Neuronal stem cell (in vitro differentiated cells): ENCODE measurements at regions not wholly inside any gene's neighbourhood (a gene's known extent, or its start where the extent isn't known, plus 50 kb on each side); places are given as distances from the start of the nearest gene placed in this dataset.

ENCODE experiments used
- DNase-seq: peaks from one replicate; pipeline ENCODE4 v3.0.0-alpha.2; 2013; ENCODE audit warnings: low spot score
- H2AFZ ChIP-seq: one replicate; pipeline ENCODE4 v1.6.1; 2013; ENCODE audit warnings: mild to moderate bottlenecking, low read length, inconsistent platforms
- H2AK5ac ChIP-seq: 2 replicates; pipeline ENCODE4 v1.6.1; 2013; ENCODE audit warnings: low read depth, mild to moderate bottlenecking, inconsistent platforms, low read length, moderate library complexity, mixed read lengths
- H2BK120ac ChIP-seq: 2 replicates; pipeline ENCODE4 v1.6.1; 2013; ENCODE audit warnings: low read depth, mild to moderate bottlenecking, inconsistent platforms, low read length, moderate library complexity, mixed read lengths
- H2BK12ac ChIP-seq: one replicate; pipeline ENCODE4 v1.6.1; 2013; ENCODE audit warnings: low read length, inconsistent platforms
- H2BK15ac ChIP-seq: 2 replicates; pipeline ENCODE4 v1.6.1; 2013; ENCODE audit warnings: mild to moderate bottlenecking, low read length, inconsistent platforms, mixed read lengths
- H2BK5ac ChIP-seq: one replicate; pipeline ENCODE4 v1.6.1; 2013; ENCODE audit warnings: inconsistent platforms, mild to moderate bottlenecking, low read length, moderate library complexity
- H3K14ac ChIP-seq: one replicate; pipeline ENCODE4 v1.6.1; 2013; ENCODE audit warnings: low read length, inconsistent platforms
- H3K18ac ChIP-seq: 2 replicates; pipeline ENCODE4 v1.6.1; 2013; ENCODE audit warnings: low read length, inconsistent platforms
- H3K23ac ChIP-seq: 2 replicates; pipeline ENCODE4 v1.6.1; 2013; ENCODE audit warnings: low read depth, mild to moderate bottlenecking, mixed read lengths, low read length, inconsistent platforms; ENCODE audit not compliant: poor library complexity
- H3K27ac ChIP-seq: replicated peaks from 3 replicates; pipeline ENCODE4 v1.5.1; 2013; ENCODE audit warnings: low read length, inconsistent platforms
- H3K27me3 ChIP-seq, 3 experiments: 2 replicates each; pipeline ENCODE4 v1.6.1; 2013; ENCODE audit warnings: low read length in 3 of 3, mild to moderate bottlenecking in 2 of 3, inconsistent platforms in 1 of 3, low read depth in 1 of 3, mixed read lengths in 1 of 3, moderate library complexity in 1 of 3; ENCODE audit not compliant: control insufficient read depth in 3 of 3, insufficient read depth in 3 of 3
- H3K36me3 ChIP-seq, 2 donors: replicated peaks in 1 of 2; 2 replicates each; pipeline ENCODE4 v1.6.1; 2013; ENCODE audit warnings: low read length in 2 of 2; ENCODE audit not compliant: control insufficient read depth in 2 of 2, insufficient read depth in 2 of 2
- H3K4ac ChIP-seq: 2 replicates; pipeline ENCODE4 v1.6.1; 2013; ENCODE audit warnings: inconsistent platforms, mild to moderate bottlenecking, low read length, moderate library complexity
- H3K4me1 ChIP-seq, 2 donors: 1 replicate in 1 of 2; 2 replicates in 1 of 2; pipeline ENCODE4 v1.6.1; 2013; ENCODE audit warnings: low read length in 2 of 2, low read depth in 1 of 2; ENCODE audit not compliant: control insufficient read depth in 2 of 2, insufficient read depth in 1 of 2
- H3K4me2 ChIP-seq: one replicate; pipeline ENCODE4 v1.6.1; 2013; ENCODE audit warnings: mild to moderate bottlenecking, low read length, inconsistent platforms; ENCODE audit not compliant: insufficient read depth, poor library complexity, severe bottlenecking
- H3K4me3 ChIP-seq, 2 donors: 2 replicates each; pipeline ENCODE4 v1.5.1; 2013; ENCODE audit warnings: low read length in 2 of 2, mild to moderate bottlenecking in 2 of 2, inconsistent platforms in 1 of 2, moderate library complexity in 1 of 2
- H3K79me1 ChIP-seq: one replicate; pipeline ENCODE4 v1.6.1; 2013; ENCODE audit warnings: low read depth, mild to moderate bottlenecking, inconsistent platforms, low read length, moderate library complexity
- H3K9ac ChIP-seq: one replicate; pipeline ENCODE4 v1.6.1; 2013; ENCODE audit warnings: mild to moderate bottlenecking, low read depth, low read length, inconsistent platforms; ENCODE audit not compliant: poor library complexity
- H3K9me3 ChIP-seq, 2 donors: replicated peaks in 1 of 2; 2 replicates each; pipeline versions ENCODE3 to v1.6.1; 2013; ENCODE audit warnings: low read length in 2 of 2, mild to moderate bottlenecking in 2 of 2, inconsistent platforms in 1 of 2, low read depth in 1 of 2, mixed read lengths in 1 of 2, moderate library complexity in 1 of 2; ENCODE audit not compliant: control insufficient read depth in 2 of 2, insufficient read depth in 1 of 2
- H4K8ac ChIP-seq: one replicate; pipeline ENCODE4 v1.6.1; 2013; ENCODE audit warnings: low read depth, mild to moderate bottlenecking, inconsistent platforms, low read length, moderate library complexity
- H4K91ac ChIP-seq: one replicate; pipeline ENCODE4 v1.6.1; 2013; ENCODE audit warnings: low read length, low read depth, mild to moderate bottlenecking, inconsistent platforms; ENCODE audit not compliant: poor library complexity
- WGBS, 2 donors: extraction: QIAGEN DNeasy Blood & Tissue Kit; methylation state at CpG; one replicate each; pipeline ENCODE4 v1.1.7; 2013; ENCODE audit warnings: missing lambda C conversion rate in 2 of 2, mixed read lengths in 1 of 2; ENCODE audit not compliant: insufficient read length in 2 of 2, insufficient replicate concordance in 1 of 2; ENCODE audit errors: extremely low coverage in 2 of 2; 5-methylcytosine and 5-hydroxymethylcytosine counted together

- H2BK5ac ChIP-seq: no peak overlapping the region
- WGBS, 2 donors: no CpG with 5 or more reads among the region's 4 CpGs
- H3K27me3 ChIP-seq: no peaks in the 10 kb centered on the region
- DNase-seq: no peak
- no peak overlapping the region for H3K14ac ChIP-seq
- no peak overlapping the region for H4K8ac ChIP-seq
- H3K9me3 ChIP-seq: no peaks in the 10 kb centered on the region
- H3K4me1 ChIP-seq: no peaks in the 10 kb centered on the region
- no peak overlapping the region for H3K18ac ChIP-seq
- no peaks in the 10 kb centered on the region for H3K36me3 ChIP-seq
- no peak overlapping the region for H3K9ac ChIP-seq
- H2BK12ac ChIP-seq: no peak overlapping the region
- H3K27ac ChIP-seq: no peak overlapping the region
- no peak overlapping the region for H3K4me3 ChIP-seq
- no peak overlapping the region for H3K23ac ChIP-seq
- H4K91ac ChIP-seq: no peak overlapping the region
- no peaks in the 10 kb centered on the region for H3K79me1 ChIP-seq
- no peak overlapping the region for H2BK120ac ChIP-seq
- no peak overlapping the region for H3K4me2 ChIP-seq
- H2AFZ ChIP-seq: no peak overlapping the region
- no peak overlapping the region for H3K4ac ChIP-seq
- H2BK15ac ChIP-seq: no peak overlapping the region
- no peak overlapping the region for H2AK5ac ChIP-seq
These were observed 58.0 kb upstream of the TRPC4 start for GRCh38 chr13:37927561-37927960.

- Histone ChIP-seq H3K27me3 (no peaks in the 10 kb centered on the region), H3K9me3 (no peaks in the 10 kb centered on the region), H3K18ac (no peak overlapping the region), H3K9ac (no peak overlapping the region), H4K91ac (no peak overlapping the region), H3K27ac (no peak overlapping the region), H2AFZ (no peak overlapping the region), H2AK5ac (no peak overlapping the region), H3K4ac (no peak overlapping the region), H2BK12ac (no peak overlapping the region), H3K36me3 (no peaks in the 10 kb centered on the region), H2BK120ac (no peak overlapping the region), H3K14ac (no peak overlapping the region), H2BK5ac (no peak overlapping the region), H3K4me2 (no peak overlapping the region), H3K79me1 (no peaks in the 10 kb centered on the region), H3K4me1 (no peaks in the 10 kb centered on the region), H2BK15ac (no peak overlapping the region), H3K4me3 (no peak overlapping the region), H4K8ac (no peak overlapping the region), H3K23ac (no peak overlapping the region)
- DNase-seq: no peak
- 100% methylated on average over 1 of the region's 7 CpGs; no CpG with 5 or more reads in 1 of the 2 donors for WGBS, 2 donors
These were observed 56.4 kb upstream of the TRPC4 start for GRCh38 chr13:37925878-37926473.

- Histone ChIP-seq H2BK5ac (no peak overlapping the region), H2BK15ac (no peak overlapping the region), H3K4ac (no peak overlapping the region), H3K4me1 (peaks cover 0 to 5% of the 10 kb centered on the region in 2 donors), H3K9me3 (no peaks in the 10 kb centered on the region), H3K27ac (no peak overlapping the region), H4K8ac (no peak overlapping the region), H3K4me2 (no peak overlapping the region), H2BK120ac (no peak overlapping the region), H3K36me3 (no peaks in the 10 kb centered on the region), H3K14ac (no peak overlapping the region), H2AK5ac (no peak overlapping the region), H4K91ac (no peak overlapping the region), H3K23ac (no peak overlapping the region), H2AFZ (no peak overlapping the region), H3K4me3 (no peak overlapping the region), H3K18ac (no peak overlapping the region), H3K9ac (no peak overlapping the region), H2BK12ac (no peak overlapping the region), H3K27me3 (no peaks in the 10 kb centered on the region), H3K79me1 (no peaks in the 10 kb centered on the region)
- no peak for DNase-seq
These were observed 53.7 kb upstream of the TRPC4 start for GRCh38 chr13:37923236-37923635.

GRCh38 chr13:37919329-37919880 is 49.8 kb upstream of the TRPC4 start:
- H2BK15ac ChIP-seq: no peak overlapping the region
- H3K9ac ChIP-seq: no peak overlapping the region
- no peak overlapping the region for H3K14ac ChIP-seq
- H2AK5ac ChIP-seq: no peak overlapping the region
- H3K18ac ChIP-seq: no peak overlapping the region
- H3K4ac ChIP-seq: no peak overlapping the region
- no peak overlapping the region for H4K8ac ChIP-seq
- no peak overlapping the region for H2BK5ac ChIP-seq
- H2AFZ ChIP-seq: peak overlapping the region; percentile 4
- no peak overlapping the region for H3K27ac ChIP-seq
- WGBS, 2 donors: no CpG with 5 or more reads among the region's 4 CpGs
- no peak overlapping the region for H4K91ac ChIP-seq
- peaks cover 4 to 15% of the 10 kb centered on the region in 2 donors for H3K9me3 ChIP-seq
- H3K4me3 ChIP-seq: no peak overlapping the region
- no peaks in the 10 kb centered on the region for H3K79me1 ChIP-seq
- no peak overlapping the region for H2BK12ac ChIP-seq
- no peak for DNase-seq
- no peaks in the 10 kb centered on the region for H3K36me3 ChIP-seq
- no peak overlapping the region for H3K23ac ChIP-seq
- H2BK120ac ChIP-seq: no peak overlapping the region
- H3K4me1 ChIP-seq: peaks cover 7 to 15% of the 10 kb centered on the region in 2 donors
- no peaks in the 10 kb centered on the region for H3K27me3 ChIP-seq
- H3K4me2 ChIP-seq: no peak overlapping the region
